HK-2 (cell line): ENCODE measurements at regions not wholly inside any gene's neighbourhood (a gene's known extent, or its start where the extent isn't known, plus 50 kb on each side); places are given as distances from the start of the nearest gene placed in this dataset.
"Not testable (repeated sequence)": the region's sequence is repeated elsewhere in the genome, so short reads cannot be mapped to it uniquely, and the experiment has no call there.

ENCODE experiments used
- DNase-seq: peaks from one replicate; pipeline ENCODE4 v3.0.0-alpha.2; 2018; ENCODE audit not compliant: unreplicated experiment

DNA sequence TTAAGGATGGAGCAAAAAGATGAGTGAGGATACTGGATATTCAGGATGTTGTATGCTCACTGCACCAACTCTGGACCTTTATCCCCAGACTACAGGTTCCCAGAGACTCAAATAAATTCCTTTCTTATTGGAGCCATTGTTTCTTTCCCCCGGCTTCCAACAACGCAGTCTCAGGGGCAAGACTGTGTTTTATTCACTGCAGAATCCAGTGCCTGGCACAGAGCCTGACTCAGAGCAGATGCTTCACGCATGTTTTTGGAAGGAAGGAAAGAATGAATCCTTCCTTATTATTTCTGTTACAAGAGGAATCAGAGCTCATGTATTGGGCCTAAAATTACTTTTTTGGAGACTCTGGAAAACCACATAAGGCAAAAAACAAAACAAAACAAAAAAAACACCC is 96.0 kb upstream of the VGLL4 start:
- DNase-seq: no peak

DNA sequence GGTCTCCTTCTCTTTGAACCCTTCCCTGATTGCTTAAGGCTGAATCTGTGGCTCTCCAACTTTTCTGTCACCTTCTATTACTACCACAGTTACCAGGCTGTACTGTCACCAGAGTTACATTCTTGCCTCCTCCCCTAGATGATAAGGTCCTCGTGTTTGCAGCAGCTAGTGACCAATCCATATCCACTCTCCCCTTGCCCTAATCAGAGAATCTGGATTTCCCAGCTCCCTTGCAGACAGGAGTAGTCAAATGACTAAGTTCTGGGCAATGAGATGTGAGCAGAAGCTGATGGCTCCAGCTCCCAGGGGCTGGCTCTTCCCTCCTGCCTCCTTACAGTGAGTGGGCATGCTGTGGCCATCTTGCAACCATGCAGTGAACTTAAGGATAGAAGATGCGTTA is 95.4 kb upstream of the VGLL4 start:
- no peak for DNase-seq

DNA sequence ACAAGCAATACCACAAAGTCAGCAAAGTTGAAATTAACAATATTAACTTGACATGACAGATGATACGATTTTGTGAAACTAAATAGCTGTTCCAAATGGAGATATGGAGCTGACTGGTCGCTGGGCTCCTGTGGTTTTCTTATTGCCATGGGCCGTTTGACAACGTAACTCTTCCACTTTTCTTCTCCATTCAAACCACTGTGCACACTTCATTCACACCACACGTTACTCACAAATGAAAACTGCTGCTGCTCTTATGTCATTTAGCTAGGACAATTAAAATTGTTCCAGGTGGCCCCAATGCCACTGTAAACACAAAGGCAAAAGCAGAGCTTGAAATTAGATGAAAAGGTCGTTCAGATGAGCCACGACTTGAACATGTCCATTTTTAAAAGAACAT is 94.0 kb upstream of the VGLL4 start:
- DNase-seq: no peak

DNA sequence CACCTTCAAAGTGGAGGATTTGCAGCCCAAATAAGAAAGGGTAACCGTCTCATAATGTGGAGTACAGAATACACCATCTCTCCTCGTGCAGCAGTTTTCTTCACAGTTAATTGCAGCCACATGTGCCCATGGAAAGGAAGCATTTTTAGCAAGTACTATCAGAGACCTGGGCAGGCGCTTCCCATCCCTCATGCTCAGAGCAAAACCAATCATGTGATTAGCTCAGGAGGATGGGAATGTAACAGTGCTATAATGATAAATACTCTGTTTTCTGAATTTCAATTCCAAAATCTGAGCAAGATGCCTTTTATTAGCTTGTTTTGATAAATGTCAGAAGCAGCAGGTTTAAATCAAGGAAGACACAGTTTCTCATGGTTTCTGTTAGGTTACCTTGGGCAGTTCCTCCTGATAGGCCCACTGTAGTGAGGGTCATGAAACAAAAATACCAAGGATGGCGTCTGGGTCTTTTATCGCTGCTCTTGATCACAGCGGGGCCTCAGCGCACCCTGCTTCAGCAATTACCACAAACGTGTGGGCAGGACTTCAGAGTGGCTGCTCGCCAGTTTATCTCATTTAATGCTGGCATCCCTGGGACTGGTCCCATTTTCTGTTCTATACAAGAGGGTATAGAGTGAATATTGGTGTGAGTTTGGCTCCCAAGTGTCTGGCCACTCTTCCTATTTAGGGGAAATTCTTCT is 92.6 kb upstream of the VGLL4 start:
- DNase-seq: no peak

DNA sequence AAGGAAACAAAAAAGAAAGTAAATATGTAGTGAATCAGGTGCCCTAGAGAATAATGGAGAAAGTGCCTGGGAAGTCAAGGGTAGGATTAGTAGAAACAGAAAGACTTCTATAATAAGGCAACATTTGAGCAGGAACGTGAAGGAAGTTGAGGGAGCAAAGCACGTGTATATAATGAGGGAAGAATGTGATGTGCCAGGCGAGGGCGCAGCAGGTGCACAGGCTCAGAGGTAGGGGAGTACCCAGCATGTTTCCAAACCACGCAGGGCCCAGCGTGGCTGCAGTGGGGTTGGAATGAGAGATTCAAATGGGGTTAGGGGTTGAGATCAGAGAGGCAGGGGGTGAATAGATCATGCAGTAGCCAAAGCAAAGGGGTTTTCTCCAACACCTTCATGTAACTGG is 91.9 kb upstream of the VGLL4 start:
- no peak for DNase-seq

- not testable (repeated sequence) for DNase-seq
These were observed 91.4 kb upstream of the VGLL4 start for GRCh38 chr3:11735111-11735510.

GRCh38 chr3:11733914-11734313 is 90.2 kb upstream of the VGLL4 start:
- DNase-seq: no peak

DNA sequence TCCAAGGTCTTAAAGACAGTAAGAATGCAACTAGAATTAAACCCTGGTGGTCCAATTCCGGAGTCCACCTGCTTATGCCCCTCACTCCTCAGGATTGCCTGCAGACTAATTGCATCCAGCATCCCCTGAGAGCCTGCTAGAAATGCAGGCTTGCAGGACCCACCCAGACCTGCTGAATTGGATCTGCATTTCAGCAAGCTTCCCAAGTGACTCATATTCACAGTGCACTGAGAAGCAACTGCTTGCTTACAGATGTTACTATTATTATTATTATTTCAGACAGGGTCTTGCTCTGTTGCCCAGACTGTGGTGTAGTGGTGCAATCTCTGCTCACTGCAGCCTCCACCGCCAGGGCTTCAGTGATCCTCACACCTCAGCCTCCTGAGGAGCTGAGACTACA is 83.5 kb upstream of the VGLL4 start:
- no peak for DNase-seq

DNA sequence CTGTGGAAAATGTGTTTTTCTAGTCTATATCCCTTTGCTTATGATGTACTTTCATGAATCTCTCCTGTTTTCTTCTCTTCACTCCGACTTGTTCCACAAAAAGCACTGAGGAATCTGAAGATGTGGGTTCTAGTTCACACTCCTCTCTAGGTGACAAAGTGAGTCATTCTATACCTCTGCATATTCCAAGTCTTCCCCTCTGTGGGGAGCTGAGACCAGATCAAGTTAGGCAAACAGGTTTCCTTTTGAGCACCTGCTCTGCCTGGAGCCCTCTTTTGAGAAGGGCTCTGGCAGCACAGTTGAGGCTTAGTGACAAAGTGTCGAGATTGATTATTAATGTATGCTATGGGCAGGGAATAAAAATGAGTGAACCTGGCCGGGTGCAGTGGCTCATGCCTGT is 82.4 kb upstream of the VGLL4 start:
- no peak for DNase-seq

DNA sequence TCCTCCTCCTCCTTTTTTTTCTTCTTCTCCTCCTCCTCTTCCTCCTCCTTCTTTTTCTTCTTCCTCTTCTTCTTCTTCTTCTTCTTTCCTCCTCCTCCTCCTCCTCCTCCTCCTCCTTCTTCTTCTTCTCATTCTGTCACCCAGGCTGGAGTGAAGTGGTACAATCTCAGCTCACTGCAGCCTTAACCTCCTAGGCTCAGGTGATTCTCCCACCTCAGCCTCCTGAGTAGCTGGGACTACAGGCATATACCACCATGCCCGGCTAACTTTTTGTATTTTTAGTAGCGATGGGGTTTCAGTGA is 81.6 kb upstream of the VGLL4 start:
- DNase-seq: not testable (repeated sequence)

DNA sequence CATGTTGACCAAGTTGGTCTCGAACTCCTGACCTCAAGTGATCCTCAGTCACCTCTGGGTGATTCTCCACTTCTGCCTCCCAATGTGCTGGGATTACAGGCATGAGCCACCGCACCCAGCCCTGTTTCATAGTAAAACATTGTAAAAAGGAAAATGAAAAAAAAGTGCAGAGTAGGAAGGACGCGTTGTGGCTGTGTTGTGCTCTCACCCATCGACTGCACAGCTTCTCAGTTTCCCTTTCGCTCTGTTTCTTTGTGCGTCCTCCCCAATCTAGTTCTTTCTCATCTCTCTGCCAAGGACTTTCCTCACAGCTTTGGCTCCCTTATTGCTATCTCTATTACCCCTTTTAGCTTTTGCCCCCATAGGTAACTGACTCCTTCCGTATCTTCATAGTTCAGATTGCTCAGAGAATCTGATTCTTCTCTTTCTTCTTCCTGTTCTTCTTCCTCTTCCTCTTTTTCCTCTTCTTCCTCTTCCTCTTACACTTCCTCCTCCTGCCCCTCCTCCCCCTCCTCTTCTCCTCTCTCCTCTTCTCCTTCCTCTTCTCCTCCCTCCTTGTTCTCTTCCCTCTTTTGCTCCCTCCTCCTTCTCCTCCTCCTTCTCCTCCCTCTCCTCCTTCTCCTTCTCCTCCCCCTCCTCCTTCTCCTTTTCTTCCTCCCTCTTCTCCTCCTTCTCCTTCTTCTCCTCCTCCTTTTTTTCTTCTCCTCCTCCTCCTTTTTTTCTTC is 81.1 kb upstream of the VGLL4 start:
- no peak for DNase-seq

GRCh38 chr3:11721479-11721878 is 77.8 kb upstream of the VGLL4 start:
- no peak for DNase-seq

DNA sequence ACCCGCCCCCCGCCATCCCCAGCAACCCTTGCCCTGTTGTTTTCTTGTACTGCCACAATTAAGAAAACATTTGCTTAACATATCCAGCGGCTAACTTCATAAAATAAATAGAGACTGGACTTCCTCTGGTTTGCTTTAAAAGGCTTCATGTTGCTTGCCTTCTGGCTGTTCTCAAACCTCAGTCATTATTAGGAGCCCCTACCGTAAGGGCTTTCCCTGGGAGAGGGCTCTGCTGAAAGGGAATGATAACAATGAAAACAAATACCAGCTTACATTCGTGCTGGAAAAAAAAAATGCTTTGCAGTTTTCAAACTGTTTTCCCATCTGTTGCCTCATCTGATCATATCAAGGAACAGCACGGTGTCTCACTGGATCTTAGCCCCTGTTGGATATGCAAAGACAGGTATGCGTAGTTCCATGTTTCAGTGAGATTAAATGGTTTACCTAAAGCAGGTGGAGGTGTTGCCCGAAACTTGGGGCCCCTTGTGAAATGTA is 77.2 kb upstream of the VGLL4 start:
- DNase-seq: no peak

DNA sequence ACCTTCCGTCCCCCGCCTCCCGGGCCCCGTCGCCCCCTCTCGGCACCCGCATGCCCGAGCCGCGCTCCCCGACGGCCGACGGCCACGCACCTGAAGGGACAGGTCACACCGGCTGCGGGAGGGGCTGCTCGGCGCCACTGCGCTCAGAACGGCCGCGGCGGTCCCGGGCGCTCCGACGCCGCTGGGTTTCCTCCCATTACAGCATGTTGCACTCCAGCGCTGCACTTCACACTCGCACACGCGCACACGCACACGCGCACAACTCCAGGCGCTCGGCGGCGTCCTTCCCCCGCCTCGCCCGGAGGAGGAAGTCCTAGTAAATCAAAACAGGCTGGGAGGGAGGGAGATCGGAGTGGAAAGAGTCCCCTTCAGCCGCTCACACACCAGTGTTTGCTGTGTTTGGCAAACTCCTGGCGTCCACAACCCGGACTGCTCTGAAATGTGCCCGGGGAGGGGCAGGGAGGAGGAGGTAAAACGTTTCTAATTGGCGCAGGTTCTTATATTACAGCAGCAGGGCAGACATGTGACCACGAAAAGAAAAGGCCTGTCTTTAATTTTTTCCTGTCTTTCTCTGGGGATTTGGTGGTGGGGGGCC is 76.7 kb upstream of the VGLL4 start:
- peak; percentile 61 for DNase-seq

- DNase-seq: peak; percentile 84
These were observed 75.9 kb upstream of the VGLL4 start for GRCh38 chr3:11719406-11720303.

DNA sequence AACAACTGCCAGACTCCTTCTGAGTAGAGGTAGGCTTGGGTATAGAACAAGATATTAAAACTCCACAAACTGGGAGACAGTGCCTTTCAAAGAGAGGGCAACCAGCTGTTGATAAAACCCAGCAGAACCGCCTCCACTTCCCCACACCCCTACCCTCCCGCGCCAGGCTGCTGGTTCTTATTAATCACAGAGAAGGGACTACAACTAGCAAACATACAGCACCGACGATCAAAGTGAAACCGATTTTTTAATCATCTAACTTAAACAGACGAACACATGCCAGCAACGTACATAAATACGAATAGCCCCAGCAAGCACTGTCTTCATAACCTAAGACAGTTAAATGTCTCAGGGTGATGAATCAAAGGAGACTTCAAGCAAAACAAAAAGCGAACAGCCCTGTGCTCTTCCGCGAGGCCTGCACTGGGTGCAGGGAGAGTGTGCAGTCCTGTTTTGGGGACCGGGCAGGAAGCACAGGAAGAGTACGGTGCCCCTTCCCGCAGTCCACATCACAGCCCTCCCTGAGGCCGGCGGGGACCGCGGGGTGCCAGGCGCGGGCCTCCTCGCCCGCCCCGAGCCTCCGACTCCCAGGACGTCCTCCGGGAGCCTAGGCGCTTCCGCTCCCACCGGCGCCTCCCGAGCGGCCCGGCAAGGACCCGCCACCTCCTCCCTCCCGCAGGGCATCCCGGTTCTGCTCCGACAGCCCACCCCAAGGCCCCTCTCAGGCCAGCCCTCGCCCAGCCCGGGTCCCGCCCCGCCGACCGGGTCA is 75.1 kb upstream of the VGLL4 start:
- DNase-seq: peak; percentile 35

- DNase-seq: no peak
These were observed 74.3 kb upstream of the VGLL4 start for GRCh38 chr3:11717768-11718636.

- DNase-seq: no peak
These were observed 73.6 kb upstream of the VGLL4 start for GRCh38 chr3:11717301-11717700.

DNA sequence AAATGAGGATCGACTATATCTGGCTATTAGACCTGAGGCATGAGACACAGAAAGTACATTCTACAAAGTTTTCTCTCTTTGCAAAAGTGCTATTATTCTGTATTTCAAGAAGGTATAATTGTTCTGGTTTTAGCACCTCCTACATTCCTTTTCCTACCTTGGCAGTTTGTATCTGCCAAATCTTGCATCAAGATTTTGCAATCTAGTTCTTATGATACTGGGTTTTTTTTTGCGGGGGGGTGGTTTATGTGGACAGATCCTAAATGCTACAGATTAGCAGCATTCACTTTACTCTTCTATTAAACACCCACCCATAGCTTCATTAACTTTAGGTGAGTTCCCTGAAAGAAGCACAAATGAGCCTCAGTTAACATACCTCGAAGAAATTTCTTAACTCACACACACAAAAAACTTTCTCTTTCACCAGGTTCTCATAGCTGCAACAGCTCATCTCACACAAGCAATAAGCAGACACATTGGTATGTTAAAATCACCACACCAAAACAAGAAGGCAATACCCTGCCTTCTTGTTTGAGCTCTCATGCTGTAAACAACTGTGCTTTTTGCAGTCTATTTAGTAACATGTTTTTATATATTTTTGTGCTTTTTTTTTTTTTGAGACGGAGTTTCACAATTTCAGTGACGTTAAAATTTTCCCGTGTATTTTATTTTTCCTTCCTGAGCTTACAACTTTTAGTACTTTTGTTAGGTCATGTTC is 73.0 kb upstream of the VGLL4 start:
- DNase-seq: no peak

DNA sequence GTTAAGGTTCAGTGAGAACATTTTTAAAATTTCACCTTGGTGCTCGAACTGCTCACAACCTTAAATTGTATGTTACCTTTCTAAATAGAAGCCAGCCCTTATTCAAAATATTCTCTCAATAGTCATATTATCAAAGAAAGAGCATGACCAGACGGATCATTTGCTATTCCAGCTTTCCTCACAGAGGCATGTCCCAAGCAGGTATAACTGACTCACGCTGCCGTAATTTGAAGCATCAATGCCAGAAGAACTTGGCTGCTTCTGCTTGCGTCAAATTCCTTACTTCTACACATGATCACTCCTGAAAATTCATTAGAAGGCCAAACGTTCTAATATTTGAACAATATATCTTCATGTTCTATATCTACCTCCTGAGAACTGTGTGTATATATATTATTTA is 69.5 kb upstream of the VGLL4 start:
- DNase-seq: no peak
